SK-N-SH treated with all-trans-retinoic acid at 6 μM for 48 hours (cell line): ENCODE measurements at regions not wholly inside any gene's neighbourhood (a gene's known extent, or its start where the extent isn't known, plus 50 kb on each side); places are given as distances from the start of the nearest gene placed in this dataset.

Source experiments
- ARNTL ChIP-seq: fragments of 450-650 bp; formaldehyde crosslinking; IDR thresholded peaks from 2 replicates; pipeline ENCODE4 v1.5.0; 2020; ENCODE audit warnings: low read depth, mild to moderate bottlenecking, moderate library complexity, borderline replicate concordance
- CREB5 ChIP-seq: fragments of 250-450 bp; sonication (Bioruptor Pico); IDR thresholded peaks from 2 replicates; pipeline ENCODE4 v1.5.1; 2020; ENCODE audit warnings: low read depth, mild to moderate bottlenecking, moderate library complexity
- CSDC2 ChIP-seq: fragments of 250-450 bp; sonication (Bioruptor Pico); IDR thresholded peaks from 2 replicates; pipeline ENCODE4 v1.5.0; 2020; ENCODE audit warnings: mild to moderate bottlenecking, moderate library complexity
- CSRNP3 ChIP-seq: fragments of 250-450 bp; sonication (Bioruptor Pico); IDR thresholded peaks from 2 replicates; pipeline ENCODE4 v1.5.1; 2021; ENCODE audit warnings: mild to moderate bottlenecking, moderate library complexity
- PATZ1 ChIP-seq: fragments of 250-450 bp; sonication (Bioruptor Pico); IDR thresholded peaks from 2 replicates; pipeline ENCODE4 v1.8.0; 2020; ENCODE audit warnings: mild to moderate bottlenecking, moderate library complexity, borderline replicate concordance
- RARB ChIP-seq: fragments of 250-450 bp; sonication (Bioruptor Pico); IDR thresholded peaks from 2 replicates; pipeline ENCODE4 v1.8.0; 2021; ENCODE audit warnings: mild to moderate bottlenecking, moderate library complexity
- SNAI2 ChIP-seq: fragments of 250-450 bp; sonication (Bioruptor Pico); IDR thresholded peaks from 2 replicates; pipeline ENCODE4 v1.5.0; 2020; ENCODE audit warnings: mild to moderate bottlenecking, moderate library complexity

- TF ChIP-seq PATZ1 (CRISPR knock-in tag), result no peak
- no peak for TF ChIP-seq ARNTL (CRISPR knock-in tag)
- TF ChIP-seq SNAI2 (CRISPR knock-in tag), result no peak
- no peak for TF ChIP-seq RARB (CRISPR knock-in tag)
- TF ChIP-seq CSDC2, result no peak
- no peak for TF ChIP-seq CREB5 (CRISPR knock-in tag)
- TF ChIP-seq CSRNP3 (CRISPR knock-in tag), result no peak
These were observed 188.5 kb downstream of the FOXO1 start for GRCh38 chr13:40477623-40478608.
